OCI-LY7 (cell line): ENCODE measurements at regions not wholly inside any gene's neighbourhood (a gene's known extent, or its start where the extent isn't known, plus 50 kb on each side); places are given as distances from the start of the nearest gene placed in this dataset.

ENCODE experiments used
- BruUV-seq: library from RNA; stranded (reverse); fragments of 400-500 nt; replicated peaks from 2 replicates; lab custom pipeline; 2021; lab: Mats Ljungman, UMichigan
- CTCF ChIA-PET: fragments of 300-600 bp; sonication (Branson Sonifier 250); formaldehyde crosslinking; loops from one replicate; lab custom pipeline; 2022; ENCODE audit warnings: antibody characterized with exemption; ENCODE audit not compliant: unreplicated experiment; lab: Charles Lee
- POLR2A ChIA-PET: fragments of 300-600 bp; sonication (Branson Sonifier 250); formaldehyde crosslinking; loops from one replicate; lab custom pipeline; 2022; ENCODE audit warnings: antibody characterized with exemption; lab: Charles Lee
- DNase-seq: peaks from one replicate; pipeline ENCODE4 v3.0.0-alpha.2; 2015; ENCODE audit warnings: low spot score
- H2AFZ ChIP-seq: fragments of 200-600 bp; sonication (generic), shearing (Covaris generic); 2 replicates; pipeline ENCODE4 v1.6.1; 2014; ENCODE audit warnings: mild to moderate bottlenecking, antibody characterized with exemption, low read length, moderate library complexity
- H3K27ac ChIP-seq: fragments of 200-600 bp; sonication (generic); 2 replicates; pipeline ENCODE4 v1.5.1; 2014; ENCODE audit warnings: mixed run types, low read depth, mild to moderate bottlenecking, moderate library complexity, low read length, inconsistent platforms; ENCODE audit not compliant: poor library complexity, severe bottlenecking
- H3K36me3 ChIP-seq: fragments of 200-600 bp; sonication (generic); 2 replicates; pipeline ENCODE4 v1.6.1; 2014; ENCODE audit warnings: mild to moderate bottlenecking, antibody characterized with exemption, low read length, moderate library complexity, mixed read lengths; ENCODE audit not compliant: insufficient read depth
- H3K4me1 ChIP-seq: fragments of 200-600 bp; sonication (generic); 2 replicates; pipeline ENCODE4 v1.5.1; 2014; ENCODE audit warnings: mild to moderate bottlenecking, low read length; ENCODE audit not compliant: insufficient read depth, poor library complexity, severe bottlenecking
- H3K4me2 ChIP-seq: fragments of 200-600 bp; sonication (generic); 2 replicates; pipeline ENCODE4 v1.6.1; 2014; ENCODE audit warnings: mild to moderate bottlenecking, low read length
- H3K4me3 ChIP-seq: fragments of 200-600 bp; sonication (generic); 2 replicates; pipeline ENCODE4 v1.5.1; 2014; ENCODE audit warnings: mild to moderate bottlenecking, low read depth, low read length; ENCODE audit not compliant: poor library complexity, severe bottlenecking
- H3K79me2 ChIP-seq: fragments of 200-600 bp; sonication (generic); 2 replicates; pipeline ENCODE4 v1.6.1; 2016; ENCODE audit warnings: low read depth, mild to moderate bottlenecking, low read length, moderate library complexity, mixed read lengths; ENCODE audit not compliant: insufficient read depth
- H3K9me2 ChIP-seq: fragments of 200-600 bp; sonication (generic); 2 replicates; pipeline ENCODE4 v1.6.1; 2016; ENCODE audit warnings: mild to moderate bottlenecking, low read length, mixed read lengths; ENCODE audit not compliant: insufficient read depth
- H3K9me3 ChIP-seq: fragments of 200-600 bp; sonication (generic); 2 replicates; pipeline ENCODE4 v1.6.1; 2014; ENCODE audit warnings: mild to moderate bottlenecking, mixed run types, low read length, mixed read lengths
- H4K20me1 ChIP-seq: fragments of 200-600 bp; sonication (generic); 2 replicates; pipeline ENCODE4 v1.6.1; 2014; ENCODE audit warnings: mild to moderate bottlenecking, antibody characterized with exemption, low read length, moderate library complexity, mixed read lengths; ENCODE audit not compliant: insufficient read depth
- EZH2phosphoT487 ChIP-seq: fragments of 200-600 bp; sonication (generic); IDR thresholded peaks from 2 replicates; pipeline ENCODE4 v1.6.1; 2018; ENCODE audit warnings: low read depth, borderline replicate concordance, mild to moderate bottlenecking, mixed run types, antibody characterized with exemption, low read length, moderate library complexity, mixed read lengths
- intact Hi-C: fragments of 100-400 bp; cut with micrococcal nuclease; formaldehyde crosslinking; loops from one replicate; pipeline ENCODE4 v1.10.0; 2022; ENCODE audit not compliant: unreplicated experiment
- TF ChIP-seq, protein P1 (sequence below): fragments of 200-600 bp; sonication (generic); conservative IDR thresholded peaks from 2 replicates; pipeline ENCODE4 v1.5.1; 2014; ENCODE audit warnings: mild to moderate bottlenecking, antibody characterized with exemption, low read length, moderate library complexity, mixed read lengths

DNA sequence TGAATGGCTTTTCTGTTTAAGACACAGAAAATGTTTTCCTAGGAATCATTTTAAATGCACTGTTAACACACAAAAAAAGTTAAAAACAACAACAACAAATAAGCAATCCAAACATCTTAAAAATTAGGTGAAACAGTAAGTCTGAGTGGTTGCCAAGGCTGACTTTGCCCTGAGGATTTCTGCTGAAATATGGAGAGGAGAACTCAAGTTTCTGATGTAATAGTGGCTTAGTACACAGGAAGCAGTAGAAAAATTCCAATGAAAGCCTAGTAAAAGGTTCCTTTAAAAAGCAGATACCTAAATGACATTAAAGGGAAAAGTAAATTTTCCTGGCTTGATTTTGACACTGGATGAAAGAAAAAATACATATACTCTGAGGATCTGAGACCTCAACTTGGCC, 184.2 kb downstream of the EPM2A start:
- ChIA-PET POLR2A (no interaction called here), CTCF (no interaction called here)
- no TSS peak for BruUV-seq
- Histone ChIP-seq H4K20me1 (no peaks in the 10 kb centered on the region), H3K9me3 (no peaks in the 10 kb centered on the region), H3K36me3 (no peaks in the 10 kb centered on the region), H3K9me2 (no peaks in the 10 kb centered on the region), H3K4me1 (no peaks in the 10 kb centered on the region), H3K4me3 (no peak overlapping the region), H3K79me2 (no peaks in the 10 kb centered on the region), H2AFZ (no peak overlapping the region), H3K4me2 (no peak overlapping the region), H3K27ac (no peak overlapping the region)
- intact Hi-C loops = no loop called here
- no peak for DNase-seq
- TF ChIP-seq EZH2phosphoT487 = no peak

DNA sequence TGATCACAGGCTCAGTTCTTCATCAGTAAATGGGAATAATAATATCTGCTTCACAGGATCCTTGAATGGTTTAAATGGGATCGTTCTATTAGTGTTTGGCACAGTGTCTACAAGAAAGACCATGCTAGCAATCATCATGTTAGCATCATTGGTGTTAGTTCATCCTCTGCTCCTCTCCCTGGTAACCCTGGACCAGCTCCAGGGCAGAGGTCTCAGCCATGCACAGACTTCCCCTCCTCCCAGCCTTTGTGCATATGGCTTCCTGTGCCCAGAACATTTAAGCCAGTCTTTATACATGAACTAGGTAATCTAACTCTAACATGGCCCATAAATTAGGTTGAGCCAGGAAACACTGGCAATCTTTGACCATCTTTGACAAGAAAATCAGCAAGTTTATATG, 180.2 kb downstream of the EPM2A start:
- TF ChIP-seq, protein P1, sequence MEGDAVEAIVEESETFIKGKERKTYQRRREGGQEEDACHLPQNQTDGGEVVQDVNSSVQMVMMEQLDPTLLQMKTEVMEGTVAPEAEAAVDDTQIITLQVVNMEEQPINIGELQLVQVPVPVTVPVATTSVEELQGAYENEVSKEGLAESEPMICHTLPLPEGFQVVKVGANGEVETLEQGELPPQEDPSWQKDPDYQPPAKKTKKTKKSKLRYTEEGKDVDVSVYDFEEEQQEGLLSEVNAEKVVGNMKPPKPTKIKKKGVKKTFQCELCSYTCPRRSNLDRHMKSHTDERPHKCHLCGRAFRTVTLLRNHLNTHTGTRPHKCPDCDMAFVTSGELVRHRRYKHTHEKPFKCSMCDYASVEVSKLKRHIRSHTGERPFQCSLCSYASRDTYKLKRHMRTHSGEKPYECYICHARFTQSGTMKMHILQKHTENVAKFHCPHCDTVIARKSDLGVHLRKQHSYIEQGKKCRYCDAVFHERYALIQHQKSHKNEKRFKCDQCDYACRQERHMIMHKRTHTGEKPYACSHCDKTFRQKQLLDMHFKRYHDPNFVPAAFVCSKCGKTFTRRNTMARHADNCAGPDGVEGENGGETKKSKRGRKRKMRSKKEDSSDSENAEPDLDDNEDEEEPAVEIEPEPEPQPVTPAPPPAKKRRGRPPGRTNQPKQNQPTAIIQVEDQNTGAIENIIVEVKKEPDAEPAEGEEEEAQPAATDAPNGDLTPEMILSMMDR = no peak
- no peak for TF ChIP-seq EZH2phosphoT487
- Histone ChIP-seq H3K4me1 (no peaks in the 10 kb centered on the region), H4K20me1 (no peaks in the 10 kb centered on the region), H3K9me2 (no peaks in the 10 kb centered on the region), H3K4me3 (no peak overlapping the region), H3K27ac (no peak overlapping the region), H3K79me2 (no peaks in the 10 kb centered on the region), H3K9me3 (no peaks in the 10 kb centered on the region), H2AFZ (no peak overlapping the region), H3K4me2 (no peak overlapping the region), H3K36me3 (no peaks in the 10 kb centered on the region)
- BruUV-seq = no TSS peak
- ChIA-PET CTCF (no interaction called here), POLR2A (interaction anchor here (0.6 kb wide), 1 partner anchor 546 kb away, joined by 4 read pairs; no protein-coding TSS in a partner anchor)
- DNase-seq = no peak
- intact Hi-C loops = no loop called here

- Histone ChIP-seq H3K4me2 (no peak overlapping the region), H3K4me1 (no peaks in the 10 kb centered on the region), H2AFZ (no peak overlapping the region), H4K20me1 (no peaks in the 10 kb centered on the region), H3K27ac (no peak overlapping the region), H3K79me2 (no peaks in the 10 kb centered on the region), H3K4me3 (no peak overlapping the region), H3K9me2 (no peaks in the 10 kb centered on the region), H3K9me3 (no peaks in the 10 kb centered on the region), H3K36me3 (no peaks in the 10 kb centered on the region)
- no peak for DNase-seq
- POLR2A ChIA-PET = interaction anchor here (1.1 kb wide), 1 partner anchor 15 kb away, joined by 5 read pairs; no protein-coding TSS in a partner anchor
- CTCF ChIA-PET = no interaction called here
- BruUV-seq = no TSS peak
- intact Hi-C loops = no loop called here
- TF ChIP-seq EZH2phosphoT487 = no peak
- TF ChIP-seq, protein P1 = no peak
Measured at GRCh38 chr6:145557474-145557873, 177.8 kb downstream of the EPM2A start.
